ENCODE measurements at regions not wholly inside any gene's neighbourhood (a gene's known extent, or its start where the extent isn't known, plus 50 kb on each side); places are given as distances from the start of the nearest gene placed in this dataset.

GRCh38 chr6:147043994-147044477, 160.2 kb upstream of the STXBP5 start:
- no peak overlapping the region for H3K27ac ChIP-seq
- no peak for TF ChIP-seq CTCF (conservative IDR thresholded peaks at IDR 0.05)

GRCh38 chr6:147046141-147046877, 157.9 kb upstream of the STXBP5 start:
- no peak for TF ChIP-seq CTCF (conservative IDR thresholded peaks at IDR 0.05)
- no peak overlapping the region for H3K27ac ChIP-seq

GRCh38 chr6:147048930-147049329, 155.3 kb upstream of the STXBP5 start:
- no peak overlapping the region for H3K27ac ChIP-seq
- no peak for TF ChIP-seq CTCF (conservative IDR thresholded peaks at IDR 0.05)

- H3K27ac ChIP-seq = no peak overlapping the region
- no peak for TF ChIP-seq CTCF (conservative IDR thresholded peaks at IDR 0.05)
Observed at GRCh38 chr6:147053311-147053921, 150.8 kb upstream of the STXBP5 start.

- no peak for TF ChIP-seq CTCF (conservative IDR thresholded peaks at IDR 0.05)
- H3K27ac ChIP-seq = no peak overlapping the region
Observed at GRCh38 chr6:147054158-147054557, 150.1 kb upstream of the STXBP5 start.

GRCh38 chr6:147054871-147055270, 149.3 kb upstream of the STXBP5 start:
- no peak overlapping the region for H3K27ac ChIP-seq
- no peak for TF ChIP-seq CTCF (conservative IDR thresholded peaks at IDR 0.05)

GRCh38 chr6:147055821-147056392, 148.3 kb upstream of the STXBP5 start:
- TF ChIP-seq CTCF (conservative IDR thresholded peaks at IDR 0.05) = no peak
- H3K27ac ChIP-seq = no peak overlapping the region

Measured in VCaP (cell line).